Chondrocyte (in vitro differentiated cells): ENCODE measurements at regions not wholly inside any gene's neighbourhood (a gene's known extent, or its start where the extent isn't known, plus 50 kb on each side); places are given as distances from the start of the nearest gene placed in this dataset.

Experiments
- DNase-seq: peaks from one replicate; pipeline ENCODE4 v3.0.0; 2021; ENCODE audit warnings: mixed read lengths, low spot score
- H3K27ac Mint-ChIP-seq: one replicate; pipeline ENCODE4 v1.8.0; 2021; ENCODE audit warnings: mild to moderate bottlenecking, moderate library complexity, mixed read lengths; ENCODE audit not compliant: unreplicated experiment
- H3K27me3 Mint-ChIP-seq: 2 replicates; pipeline ENCODE4 v1.8.0; 2021; ENCODE audit warnings: low read depth, mixed read lengths
- H3K36me3 Mint-ChIP-seq: 2 replicates; pipeline ENCODE4 v1.8.0; 2021; ENCODE audit warnings: low read depth, mixed read lengths
- H3K4me1 Mint-ChIP-seq: 2 replicates; pipeline ENCODE4 v1.8.0; 2021; ENCODE audit warnings: low read depth, mild to moderate bottlenecking, mixed read lengths
- H3K4me3 Mint-ChIP-seq: one replicate; pipeline ENCODE4 v1.8.0; 2021; ENCODE audit warnings: mild to moderate bottlenecking, moderate library complexity, mixed read lengths; ENCODE audit not compliant: unreplicated experiment
- H3K9me3 Mint-ChIP-seq: 2 replicates; pipeline ENCODE4 v1.8.0; 2021; ENCODE audit warnings: low read depth, mixed read lengths
- CTCF ChIP-seq: fragments of 200-600 bp; sonication (generic); IDR thresholded peaks from 2 replicates; pipeline ENCODE4 v1.5.0; 2021; ENCODE audit warnings: antibody characterized with exemption, mild to moderate bottlenecking, moderate library complexity

DNA sequence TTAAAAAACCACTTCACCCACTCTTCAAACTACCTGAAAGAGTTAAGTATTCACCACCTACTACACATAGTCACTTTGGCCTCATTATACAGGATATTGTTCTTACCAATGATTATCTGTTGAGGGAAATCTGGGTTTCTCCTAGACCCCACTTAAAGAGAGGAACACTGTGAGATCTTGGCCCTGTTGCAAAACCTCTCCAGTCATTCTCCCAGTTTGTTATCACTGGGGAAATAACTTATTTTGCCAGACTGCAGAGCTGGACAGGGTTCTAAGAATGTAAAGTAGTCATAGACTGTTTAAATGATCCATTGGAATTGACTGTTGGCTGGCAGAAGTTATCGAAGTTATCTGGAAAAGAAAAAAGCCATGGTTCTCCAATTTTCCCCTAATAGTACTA lies 143.8 kb downstream of the HGF start:
- Mint-ChIP-seq H3K4me1 (peaks cover 66% of the 10 kb centered on the region), H3K9me3 (peaks cover 7% of the 10 kb centered on the region), H3K27me3 (no peaks in the 10 kb centered on the region), H3K27ac (peak overlapping the region; percentile 85), H3K36me3 (peaks cover 2% of the 10 kb centered on the region), H3K4me3 (no peak overlapping the region)
- no peak for TF ChIP-seq CTCF
- DNase-seq: no peak

GRCh38 chr7:81624650-81625631 lies 144.9 kb downstream of the HGF start:
- Mint-ChIP-seq H3K27ac (peak overlapping the region; percentile 85), H3K4me1 (peaks cover 62% of the 10 kb centered on the region), H3K9me3 (peaks cover under 1% of the 10 kb centered on the region), H3K27me3 (no peaks in the 10 kb centered on the region), H3K4me3 (peak overlapping the region; percentile 9), H3K36me3 (peaks cover 3% of the 10 kb centered on the region)
- TF ChIP-seq CTCF: no peak
- no peak for DNase-seq

DNA sequence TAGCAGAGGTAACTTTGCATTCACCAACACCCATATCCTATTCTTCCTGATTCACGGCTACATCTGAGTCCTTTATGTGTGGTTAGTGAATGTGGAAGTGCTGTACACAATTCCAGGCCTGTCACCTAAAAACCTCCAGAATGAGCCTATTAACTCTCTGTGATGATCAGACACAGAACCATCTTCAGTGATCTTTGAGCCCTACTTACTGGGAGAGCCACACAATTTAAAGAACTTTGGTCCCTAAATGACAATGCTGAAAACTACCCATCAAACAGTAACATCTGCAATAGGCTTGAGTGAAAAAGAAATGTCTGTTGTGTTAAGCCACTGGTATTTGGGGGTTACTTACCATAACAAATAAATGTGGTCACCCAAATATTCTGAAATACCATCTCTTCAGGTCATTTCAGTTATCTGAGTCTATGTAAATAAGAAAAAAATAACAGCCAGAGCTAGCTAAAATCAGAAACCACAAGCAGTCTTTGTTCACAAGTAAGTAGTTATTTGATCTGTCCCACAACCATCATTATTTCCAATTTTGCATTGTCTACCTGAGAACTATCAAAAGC lies 145.7 kb downstream of the HGF start:
- Mint-ChIP-seq H3K36me3 (peaks cover 3% of the 10 kb centered on the region), H3K4me3 (no peak overlapping the region), H3K27ac (peak overlapping the region; percentile 85), H3K4me1 (peaks cover 68% of the 10 kb centered on the region), H3K27me3 (no peaks in the 10 kb centered on the region), H3K9me3 (peaks cover 6% of the 10 kb centered on the region)
- no peak for DNase-seq
- no peak for TF ChIP-seq CTCF

DNA sequence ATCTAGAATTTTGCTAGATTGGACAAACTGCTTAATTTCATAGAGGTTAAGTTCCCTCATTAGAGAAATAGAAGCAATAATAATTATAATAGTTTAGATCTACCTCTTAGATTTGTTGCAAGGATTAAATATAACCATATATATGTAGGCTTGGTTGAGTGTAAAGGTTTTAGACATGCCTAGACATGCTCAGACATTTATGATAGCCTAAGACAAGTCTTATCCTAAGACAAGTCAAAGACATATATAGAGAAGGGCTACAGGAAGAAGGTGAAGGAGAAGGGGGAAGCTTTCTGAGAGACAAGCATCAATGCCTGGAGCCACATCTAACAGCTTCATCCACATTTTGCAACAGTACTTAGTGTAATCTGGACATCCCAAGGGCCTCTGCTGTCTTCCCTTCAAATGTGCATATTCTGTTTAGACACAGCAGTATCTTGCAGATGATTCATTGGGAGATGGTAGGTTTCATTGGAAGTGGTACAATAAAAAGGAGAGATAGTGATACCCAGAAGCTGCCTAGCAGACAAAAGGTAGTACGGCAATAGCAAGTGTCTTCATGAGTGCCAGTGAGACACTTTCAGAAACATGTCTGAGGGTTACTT lies 146.5 kb downstream of the HGF start:
- Mint-ChIP-seq H3K9me3 (peaks cover 11% of the 10 kb centered on the region), H3K27ac (peak overlapping the region; percentile 38), H3K4me3 (no peak overlapping the region), H3K4me1 (peaks cover 72% of the 10 kb centered on the region), H3K27me3 (no peaks in the 10 kb centered on the region), H3K36me3 (peaks cover 3% of the 10 kb centered on the region)
- no peak for DNase-seq
- TF ChIP-seq CTCF: no peak

DNA sequence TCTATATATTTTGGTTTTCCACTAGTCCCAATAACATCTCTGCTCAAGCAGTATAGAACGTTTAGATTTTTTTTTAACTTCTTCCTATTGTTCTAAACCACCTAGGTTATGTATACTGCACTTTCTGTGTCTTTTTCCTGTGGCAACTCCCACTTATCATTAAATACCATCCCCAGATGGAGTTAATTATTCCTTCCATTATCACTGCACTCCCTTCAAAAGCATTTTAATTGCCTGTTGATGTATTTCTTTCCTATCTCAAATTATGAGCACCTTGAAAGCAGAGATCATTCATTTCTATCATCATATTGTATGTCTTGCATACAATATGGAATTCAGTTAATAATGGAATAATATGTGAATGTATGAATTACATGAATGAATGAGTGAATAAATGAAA lies 148.0 kb downstream of the HGF start:
- TF ChIP-seq CTCF: no peak
- DNase-seq: no peak
- peaks cover 11% of the 10 kb centered on the region for H3K9me3 Mint-ChIP-seq
- H3K4me3 Mint-ChIP-seq: no peak overlapping the region
- H3K36me3 Mint-ChIP-seq: peaks cover 3% of the 10 kb centered on the region
- no peaks in the 10 kb centered on the region for H3K27me3 Mint-ChIP-seq
- no peak overlapping the region for H3K27ac Mint-ChIP-seq
- H3K4me1 Mint-ChIP-seq: peaks cover 71% of the 10 kb centered on the region
